Neuronal stem cell (in vitro differentiated cells): ENCODE measurements at regions not wholly inside any gene's neighbourhood (a gene's known extent, or its start where the extent isn't known, plus 50 kb on each side); places are given as distances from the start of the nearest gene placed in this dataset.

Experiments used
- DNase-seq: peaks from one replicate; pipeline ENCODE4 v3.0.0-alpha.2; 2013; ENCODE audit warnings: low spot score
- H2AFZ ChIP-seq: one replicate; pipeline ENCODE4 v1.6.1; 2013; ENCODE audit warnings: mild to moderate bottlenecking, low read length, inconsistent platforms
- H2AK5ac ChIP-seq: 2 replicates; pipeline ENCODE4 v1.6.1; 2013; ENCODE audit warnings: low read depth, mild to moderate bottlenecking, inconsistent platforms, low read length, moderate library complexity, mixed read lengths
- H2BK120ac ChIP-seq: 2 replicates; pipeline ENCODE4 v1.6.1; 2013; ENCODE audit warnings: low read depth, mild to moderate bottlenecking, inconsistent platforms, low read length, moderate library complexity, mixed read lengths
- H2BK12ac ChIP-seq: one replicate; pipeline ENCODE4 v1.6.1; 2013; ENCODE audit warnings: low read length, inconsistent platforms
- H2BK15ac ChIP-seq: 2 replicates; pipeline ENCODE4 v1.6.1; 2013; ENCODE audit warnings: mild to moderate bottlenecking, low read length, inconsistent platforms, mixed read lengths
- H2BK5ac ChIP-seq: one replicate; pipeline ENCODE4 v1.6.1; 2013; ENCODE audit warnings: inconsistent platforms, mild to moderate bottlenecking, low read length, moderate library complexity
- H3K14ac ChIP-seq: one replicate; pipeline ENCODE4 v1.6.1; 2013; ENCODE audit warnings: low read length, inconsistent platforms
- H3K18ac ChIP-seq: 2 replicates; pipeline ENCODE4 v1.6.1; 2013; ENCODE audit warnings: low read length, inconsistent platforms
- H3K23ac ChIP-seq: 2 replicates; pipeline ENCODE4 v1.6.1; 2013; ENCODE audit warnings: low read depth, mild to moderate bottlenecking, mixed read lengths, low read length, inconsistent platforms; ENCODE audit not compliant: poor library complexity
- H3K27ac ChIP-seq: replicated peaks from 3 replicates; pipeline ENCODE4 v1.5.1; 2013; ENCODE audit warnings: low read length, inconsistent platforms
- H3K27me3 ChIP-seq, 3 experiments: 2 replicates each; pipeline ENCODE4 v1.6.1; 2013; ENCODE audit warnings: low read length in 3 of 3, mild to moderate bottlenecking in 2 of 3, inconsistent platforms in 1 of 3, low read depth in 1 of 3, mixed read lengths in 1 of 3, moderate library complexity in 1 of 3; ENCODE audit not compliant: control insufficient read depth in 3 of 3, insufficient read depth in 3 of 3
- H3K36me3 ChIP-seq, 2 donors: replicated peaks in 1 of 2; 2 replicates each; pipeline ENCODE4 v1.6.1; 2013; ENCODE audit warnings: low read length in 2 of 2; ENCODE audit not compliant: control insufficient read depth in 2 of 2, insufficient read depth in 2 of 2
- H3K4ac ChIP-seq: 2 replicates; pipeline ENCODE4 v1.6.1; 2013; ENCODE audit warnings: inconsistent platforms, mild to moderate bottlenecking, low read length, moderate library complexity
- H3K4me1 ChIP-seq, 2 donors: 1 replicate in 1 of 2; 2 replicates in 1 of 2; pipeline ENCODE4 v1.6.1; 2013; ENCODE audit warnings: low read length in 2 of 2, low read depth in 1 of 2; ENCODE audit not compliant: control insufficient read depth in 2 of 2, insufficient read depth in 1 of 2
- H3K4me2 ChIP-seq: one replicate; pipeline ENCODE4 v1.6.1; 2013; ENCODE audit warnings: mild to moderate bottlenecking, low read length, inconsistent platforms; ENCODE audit not compliant: insufficient read depth, poor library complexity, severe bottlenecking
- H3K4me3 ChIP-seq, 2 donors: 2 replicates each; pipeline ENCODE4 v1.5.1; 2013; ENCODE audit warnings: low read length in 2 of 2, mild to moderate bottlenecking in 2 of 2, inconsistent platforms in 1 of 2, moderate library complexity in 1 of 2
- H3K79me1 ChIP-seq: one replicate; pipeline ENCODE4 v1.6.1; 2013; ENCODE audit warnings: low read depth, mild to moderate bottlenecking, inconsistent platforms, low read length, moderate library complexity
- H3K9ac ChIP-seq: one replicate; pipeline ENCODE4 v1.6.1; 2013; ENCODE audit warnings: mild to moderate bottlenecking, low read depth, low read length, inconsistent platforms; ENCODE audit not compliant: poor library complexity
- H3K9me3 ChIP-seq, 2 donors: replicated peaks in 1 of 2; 2 replicates each; pipeline versions ENCODE3 to v1.6.1; 2013; ENCODE audit warnings: low read length in 2 of 2, mild to moderate bottlenecking in 2 of 2, inconsistent platforms in 1 of 2, low read depth in 1 of 2, mixed read lengths in 1 of 2, moderate library complexity in 1 of 2; ENCODE audit not compliant: control insufficient read depth in 2 of 2, insufficient read depth in 1 of 2
- H4K8ac ChIP-seq: one replicate; pipeline ENCODE4 v1.6.1; 2013; ENCODE audit warnings: low read depth, mild to moderate bottlenecking, inconsistent platforms, low read length, moderate library complexity
- H4K91ac ChIP-seq: one replicate; pipeline ENCODE4 v1.6.1; 2013; ENCODE audit warnings: low read length, low read depth, mild to moderate bottlenecking, inconsistent platforms; ENCODE audit not compliant: poor library complexity
- WGBS, 2 donors: extraction: QIAGEN DNeasy Blood & Tissue Kit; methylation state at CpG; one replicate each; pipeline ENCODE4 v1.1.7; 2013; ENCODE audit warnings: missing lambda C conversion rate in 2 of 2, mixed read lengths in 1 of 2; ENCODE audit not compliant: insufficient read length in 2 of 2, insufficient replicate concordance in 1 of 2; ENCODE audit errors: extremely low coverage in 2 of 2; 5-methylcytosine and 5-hydroxymethylcytosine counted together

- Histone ChIP-seq H3K23ac (no peak overlapping the region), H3K9me3 (no peaks in the 10 kb centered on the region), H3K4me2 (no peak overlapping the region), H3K4me1 (peaks cover 11 to 17% of the 10 kb centered on the region in 2 donors), H2BK12ac (no peak overlapping the region), H2AK5ac (no peak overlapping the region), H3K14ac (no peak overlapping the region), H4K91ac (no peak overlapping the region), H2AFZ (no peak overlapping the region), H3K18ac (no peak overlapping the region), H3K27me3 (no peaks in the 10 kb centered on the region), H2BK120ac (no peak overlapping the region), H3K36me3 (peaks cover 11 to 97% of the 10 kb centered on the region in 2 donors), H3K4me3 (no peak overlapping the region), H2BK5ac (no peak overlapping the region), H3K4ac (no peak overlapping the region), H2BK15ac (no peak overlapping the region), H4K8ac (no peak overlapping the region), H3K79me1 (no peaks in the 10 kb centered on the region), H3K27ac (no peak overlapping the region), H3K9ac (no peak overlapping the region)
- DNase-seq = no peak
- no CpG with 5 or more reads among the region's 1 CpG for WGBS, 2 donors
Observed at GRCh38 chr11:92841719-92842118, 127.7 kb upstream of the MTNR1B start.

DNA sequence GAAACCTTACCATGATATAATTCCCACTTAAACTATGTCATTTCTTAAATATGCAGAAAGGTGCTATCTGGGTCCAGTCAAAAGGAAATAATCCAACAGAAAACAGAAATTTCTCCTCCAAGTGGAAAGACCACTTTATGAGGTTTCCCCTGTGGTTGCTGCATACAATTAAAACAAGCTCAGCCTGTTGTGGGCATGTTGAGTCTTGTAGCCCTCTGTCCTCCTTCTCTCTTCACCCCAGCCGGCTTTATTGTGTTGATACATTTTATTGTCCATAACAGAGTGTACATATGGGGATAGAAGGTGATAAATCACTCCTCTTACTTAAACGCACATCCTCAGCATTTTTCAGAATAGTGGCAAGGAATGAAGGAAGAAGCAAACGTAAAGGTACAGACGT, 126.0 kb upstream of the MTNR1B start:
- H3K14ac ChIP-seq = no peak overlapping the region
- H3K27ac ChIP-seq = no peak overlapping the region
- H2BK5ac ChIP-seq = no peak overlapping the region
- H2BK15ac ChIP-seq = no peak overlapping the region
- no peak overlapping the region for H2AK5ac ChIP-seq
- no peak overlapping the region for H4K91ac ChIP-seq
- H3K23ac ChIP-seq = no peak overlapping the region
- no peaks in the 10 kb centered on the region for H3K79me1 ChIP-seq
- no peaks in the 10 kb centered on the region for H3K9me3 ChIP-seq
- H3K27me3 ChIP-seq = no peaks in the 10 kb centered on the region
- H2BK12ac ChIP-seq = no peak overlapping the region
- H3K4me2 ChIP-seq = no peak overlapping the region
- H3K4me1 ChIP-seq = peaks cover 8 to 16% of the 10 kb centered on the region in 2 donors
- DNase-seq = no peak
- H3K4ac ChIP-seq = no peak overlapping the region
- H3K18ac ChIP-seq = no peak overlapping the region
- peaks cover 9 to 97% of the 10 kb centered on the region in 2 donors for H3K36me3 ChIP-seq
- H2BK120ac ChIP-seq = no peak overlapping the region
- no peak overlapping the region for H3K4me3 ChIP-seq
- no CpG with 5 or more reads among the region's 4 CpGs for WGBS, 2 donors
- H2AFZ ChIP-seq = no peak overlapping the region
- H4K8ac ChIP-seq = no peak overlapping the region
- H3K9ac ChIP-seq = no peak overlapping the region

DNA sequence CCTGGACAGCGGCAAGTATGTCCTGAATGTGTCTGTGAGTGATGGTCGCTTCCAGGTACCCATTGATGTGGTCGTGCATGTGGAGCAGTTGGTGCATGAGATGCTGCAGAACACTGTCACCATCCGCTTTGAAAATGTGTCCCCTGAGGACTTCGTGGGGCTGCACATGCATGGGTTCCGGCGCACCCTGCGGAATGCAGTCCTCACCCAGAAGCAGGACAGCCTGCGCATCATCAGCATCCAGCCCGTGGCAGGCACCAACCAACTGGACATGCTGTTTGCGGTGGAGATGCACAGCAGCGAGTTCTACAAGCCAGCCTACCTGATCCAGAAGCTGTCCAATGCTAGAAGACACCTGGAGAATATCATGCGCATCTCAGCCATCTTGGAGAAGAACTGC, 125.3 kb upstream of the MTNR1B start:
- no peaks in the 10 kb centered on the region for H3K79me1 ChIP-seq
- peaks cover 9 to 100% of the 10 kb centered on the region in 2 donors for H3K36me3 ChIP-seq
- no peak overlapping the region for H2BK15ac ChIP-seq
- H3K4me2 ChIP-seq = no peak overlapping the region
- no peaks in the 10 kb centered on the region for H3K27me3 ChIP-seq
- H3K18ac ChIP-seq = peak overlapping the region; percentile 20
- H3K9ac ChIP-seq = no peak overlapping the region
- no peak overlapping the region for H4K91ac ChIP-seq
- H2BK12ac ChIP-seq = no peak overlapping the region
- H3K27ac ChIP-seq = no peak overlapping the region
- H2BK5ac ChIP-seq = no peak overlapping the region
- H3K23ac ChIP-seq = peak overlapping the region; percentile 66
- DNase-seq = no peak
- no peak overlapping the region for H2BK120ac ChIP-seq
- no peak overlapping the region for H4K8ac ChIP-seq
- no peak overlapping the region for H3K4ac ChIP-seq
- H3K4me3 ChIP-seq = no peak overlapping the region
- WGBS, 2 donors = no CpG with 5 or more reads among the region's 13 CpGs
- no peak overlapping the region for H3K14ac ChIP-seq
- no peaks in the 10 kb centered on the region for H3K9me3 ChIP-seq
- peaks cover 2 to 10% of the 10 kb centered on the region in 2 donors for H3K4me1 ChIP-seq
- H2AK5ac ChIP-seq = no peak overlapping the region
- no peak overlapping the region for H2AFZ ChIP-seq

- no CpG with 5 or more reads among the region's 4 CpGs for WGBS, 2 donors
- H2BK120ac ChIP-seq = no peak overlapping the region
Observed at GRCh38 chr11:92845390-92845789, 124.1 kb upstream of the MTNR1B start.

More at GRCh38 chr11:92845390-92845789, 124.1 kb upstream of the MTNR1B start:
- H3K9me3 ChIP-seq = no peaks in the 10 kb centered on the region
- H4K91ac ChIP-seq = no peak overlapping the region
- H2AFZ ChIP-seq = no peak overlapping the region
- peaks cover 9 to 94% of the 10 kb centered on the region in 2 donors for H3K36me3 ChIP-seq
- no peak overlapping the region for H3K23ac ChIP-seq
- no peak overlapping the region for H3K27ac ChIP-seq
- H2AK5ac ChIP-seq = no peak overlapping the region
- no peak overlapping the region for H3K4ac ChIP-seq
- no peak overlapping the region for H3K14ac ChIP-seq
- H3K4me2 ChIP-seq = no peak overlapping the region
- peaks cover 2 to 9% of the 10 kb centered on the region in 2 donors for H3K4me1 ChIP-seq
- no peaks in the 10 kb centered on the region for H3K79me1 ChIP-seq
- H2BK5ac ChIP-seq = no peak overlapping the region
- no peak overlapping the region for H4K8ac ChIP-seq
- H3K4me3 ChIP-seq = no peak overlapping the region
- H3K18ac ChIP-seq = no peak overlapping the region
- no peak overlapping the region for H2BK15ac ChIP-seq
- no peaks in the 10 kb centered on the region for H3K27me3 ChIP-seq
- H3K9ac ChIP-seq = no peak overlapping the region
- DNase-seq = no peak
- H2BK12ac ChIP-seq = no peak overlapping the region
